ENCODE measurements at regions not wholly inside any gene's neighbourhood (a gene's known extent, or its start where the extent isn't known, plus 50 kb on each side); places are given as distances from the start of the nearest gene placed in this dataset.
"Not testable (repeated sequence)": the region's sequence is repeated elsewhere in the genome, so short reads cannot be mapped to it uniquely, and the experiment has no call there.

DNA sequence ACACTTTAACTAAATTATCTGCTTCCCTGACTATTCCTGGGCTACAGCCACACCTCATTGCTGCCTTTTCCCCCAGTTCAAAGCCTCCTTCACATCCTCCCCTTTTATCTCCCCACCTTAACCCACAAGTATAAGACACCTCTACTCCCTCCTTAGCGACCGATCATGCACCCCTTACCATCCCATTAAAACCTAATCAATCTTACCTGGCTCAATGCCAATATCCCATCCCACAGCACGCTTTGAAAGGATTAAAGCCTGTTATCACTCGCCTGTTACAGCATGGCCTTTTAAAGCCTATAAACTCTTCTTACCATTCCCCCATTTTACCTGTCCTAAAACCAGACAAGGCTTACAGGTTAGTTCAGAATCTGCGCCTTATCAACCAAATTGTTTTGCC lies 246.6 kb downstream of the ZNF608 start:
- DNase-seq; ATAC-seq (ENCODE audit: low FRiP score); H3K36me3 ChIP-seq (ENCODE audit: control insufficient read depth in 1 of 2, insufficient read depth in 2 of 2, low read length in 1 of 2); H3K4me1 ChIP-seq (ENCODE audit: control insufficient read depth in 1 of 2, insufficient read depth in 2 of 2, low read length in 2 of 2); H3K27me3 ChIP-seq (ENCODE audit: control insufficient read depth in 1 of 2, insufficient read depth in 2 of 2, low read length in 1 of 2); H3K4me3 ChIP-seq (ENCODE audit: low read length in 2 of 2); intact Hi-C loops (cut with DNase I); H3K9me3 ChIP-seq (ENCODE audit: control insufficient read depth, low read length); H3K27ac ChIP-seq (ENCODE audit: low read depth in 1 of 2, low read length in 2 of 2): not testable (repeated sequence)
- WGBS, 2 donors: 69 to 92% methylated on average over 4 of the region's 5 CpGs

DNA sequence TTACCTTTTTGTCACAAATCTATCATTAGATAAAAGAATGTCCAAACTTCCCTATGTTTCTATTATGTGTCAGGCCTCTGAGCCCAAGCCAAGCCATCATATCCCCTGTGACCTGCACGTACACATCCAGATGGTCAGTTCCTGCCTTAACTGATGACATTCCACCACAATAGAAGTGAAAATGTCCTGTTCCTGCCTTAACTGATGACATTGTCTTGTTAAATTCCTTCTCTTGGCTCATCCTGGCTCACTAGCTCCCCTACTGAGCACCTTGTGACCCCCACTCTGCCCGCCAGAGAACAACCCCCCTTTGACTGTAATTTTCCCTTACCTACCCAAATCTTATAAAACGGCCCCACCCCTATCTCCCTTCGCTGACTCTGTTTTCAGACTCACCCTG lies 249.5 kb downstream of the ZNF608 start:
- H3K4me3 ChIP-seq (ENCODE audit: low read length in 2 of 2); H3K27ac ChIP-seq (ENCODE audit: low read depth in 1 of 2, low read length in 2 of 2); intact Hi-C loops (cut with DNase I); ATAC-seq (ENCODE audit: low FRiP score); H3K36me3 ChIP-seq (ENCODE audit: control insufficient read depth in 1 of 2, insufficient read depth in 2 of 2, low read length in 1 of 2); H3K9me3 ChIP-seq (ENCODE audit: control insufficient read depth, low read length); H3K27me3 ChIP-seq (ENCODE audit: control insufficient read depth in 1 of 2, insufficient read depth in 2 of 2, low read length in 1 of 2); DNase-seq; H3K4me1 ChIP-seq (ENCODE audit: control insufficient read depth in 1 of 2, insufficient read depth in 2 of 2, low read length in 2 of 2): not testable (repeated sequence)
- WGBS, 2 donors: 90 to 91% methylated on average over 4 of the region's 4 CpGs

DNA sequence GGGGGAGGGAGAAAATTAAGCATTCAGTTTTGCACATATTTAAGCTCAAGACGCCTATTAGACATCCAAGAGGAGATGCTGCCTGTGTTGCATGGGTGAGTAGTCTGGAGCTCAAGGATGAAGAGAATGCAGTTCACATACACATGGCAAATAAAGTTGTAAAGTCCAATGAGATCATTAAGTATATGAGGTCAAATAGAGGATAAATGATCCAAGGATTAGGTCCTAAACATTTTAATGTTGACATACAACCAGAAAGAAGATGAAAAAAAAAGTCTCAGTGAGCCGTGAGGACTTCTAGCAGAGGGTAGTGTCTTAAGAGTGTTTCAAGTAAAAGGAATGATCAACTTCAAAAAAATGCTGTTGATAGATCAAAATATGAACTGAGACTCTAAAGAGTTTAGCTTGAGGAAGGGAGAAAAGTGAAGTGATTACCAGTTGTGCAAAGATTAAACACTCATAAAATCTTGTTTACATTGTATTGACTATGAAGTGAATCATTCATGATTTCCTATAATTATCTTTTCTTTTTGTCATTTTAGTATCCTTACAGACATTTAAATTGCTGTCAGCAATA lies 251.8 kb downstream of the ZNF608 start:
- Histone ChIP-seq H3K4me1 (ENCODE audit: control insufficient read depth in 1 of 2, insufficient read depth in 2 of 2, low read length in 2 of 2) (no peaks in the 10 kb centered on the region), H3K27ac (ENCODE audit: low read depth in 1 of 2, low read length in 2 of 2) (no peak overlapping the region), H3K36me3 (ENCODE audit: control insufficient read depth in 1 of 2, insufficient read depth in 2 of 2, low read length in 1 of 2) (no peaks in the 10 kb centered on the region), H3K9me3 (ENCODE audit: control insufficient read depth, low read length) (no peaks in the 10 kb centered on the region), H3K4me3 (ENCODE audit: low read length in 2 of 2) (no peak overlapping the region), H3K27me3 (ENCODE audit: control insufficient read depth in 1 of 2, insufficient read depth in 2 of 2, low read length in 1 of 2) (no peaks in the 10 kb centered on the region)
- ATAC-seq (ENCODE audit: low FRiP score) (no peak), DNase-seq (no peak)
- WGBS, 2 donors: 91 to 94% methylated on average over 2 of the region's 2 CpGs
- intact Hi-C loops (cut with DNase I): no loop called here

DNA sequence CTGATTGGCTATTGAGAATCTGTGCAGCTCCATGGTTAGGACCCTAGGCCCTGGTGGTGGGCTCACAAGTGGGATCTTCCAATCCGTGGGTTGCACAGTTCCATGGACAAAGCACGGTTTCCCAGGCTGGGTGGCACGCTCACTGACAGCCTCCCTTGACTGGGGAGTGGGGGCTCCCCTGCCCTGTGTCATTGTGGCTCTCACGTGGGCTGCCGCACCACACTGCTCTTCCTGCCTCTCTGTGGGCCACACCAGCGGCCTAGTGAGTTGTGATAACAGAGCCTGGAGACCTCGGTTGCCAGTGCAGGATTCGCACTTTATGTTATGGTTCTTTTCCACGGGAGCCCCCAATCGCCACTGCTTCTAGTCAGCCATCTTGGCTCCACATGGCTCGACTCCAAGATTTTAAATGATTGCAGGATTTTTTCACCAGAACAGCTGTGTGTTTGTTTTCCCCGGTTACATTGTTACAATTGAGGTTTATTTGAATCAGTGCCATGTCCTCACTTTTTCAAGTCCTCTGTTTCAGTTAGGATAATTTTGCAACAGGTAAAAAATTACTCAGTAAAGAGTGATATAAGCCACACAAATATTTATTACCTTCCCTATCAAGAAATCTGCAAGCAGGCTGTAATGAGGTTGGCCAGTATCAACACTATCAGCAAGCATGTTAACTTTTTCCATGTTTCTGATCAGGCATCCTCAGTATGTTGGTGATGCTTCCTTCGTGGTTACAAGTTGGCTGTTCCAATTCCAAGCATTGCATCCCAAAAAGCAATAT lies 253.8 kb downstream of the ZNF608 start:
- Histone ChIP-seq H3K27me3 (ENCODE audit: control insufficient read depth in 1 of 2, insufficient read depth in 2 of 2, low read length in 1 of 2) (no peaks in the 10 kb centered on the region), H3K27ac (ENCODE audit: low read depth in 1 of 2, low read length in 2 of 2) (no peak overlapping the region), H3K36me3 (ENCODE audit: control insufficient read depth in 1 of 2, insufficient read depth in 2 of 2, low read length in 1 of 2) (no peaks in the 10 kb centered on the region), H3K4me3 (ENCODE audit: low read length in 2 of 2) (no peak overlapping the region), H3K9me3 (ENCODE audit: control insufficient read depth, low read length) (no peaks in the 10 kb centered on the region), H3K4me1 (ENCODE audit: control insufficient read depth in 1 of 2, insufficient read depth in 2 of 2, low read length in 2 of 2) (no peaks in the 10 kb centered on the region)
- ATAC-seq (ENCODE audit: low FRiP score) (no peak), DNase-seq (no peak)
- intact Hi-C loops (cut with DNase I): no loop called here
- WGBS, 2 donors: 92 to 93% methylated on average over 13 of the region's 13 CpGs

DNA sequence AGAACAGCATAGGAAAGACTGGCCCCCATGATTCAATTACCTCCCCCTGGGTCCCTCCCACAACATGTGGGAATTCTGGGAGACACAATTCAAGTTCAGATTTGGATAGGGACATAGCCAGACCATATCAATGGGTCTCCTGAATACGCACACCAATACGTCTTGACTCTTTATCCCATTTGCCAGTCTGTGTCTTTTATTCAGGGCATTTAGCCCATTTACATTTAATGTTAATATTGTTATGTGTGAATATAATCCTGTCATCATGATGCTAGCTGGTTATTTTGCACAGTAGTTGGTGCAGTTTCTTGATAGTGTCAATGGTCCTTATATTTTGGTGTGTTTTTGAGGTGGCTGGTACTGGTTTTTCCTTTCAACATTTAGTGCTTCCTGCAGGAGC lies 256.1 kb downstream of the ZNF608 start:
- H3K4me1 ChIP-seq (ENCODE audit: control insufficient read depth in 1 of 2, insufficient read depth in 2 of 2, low read length in 2 of 2); intact Hi-C loops (cut with DNase I); H3K36me3 ChIP-seq (ENCODE audit: control insufficient read depth in 1 of 2, insufficient read depth in 2 of 2, low read length in 1 of 2); H3K9me3 ChIP-seq (ENCODE audit: control insufficient read depth, low read length); ATAC-seq (ENCODE audit: low FRiP score); H3K27me3 ChIP-seq (ENCODE audit: control insufficient read depth in 1 of 2, insufficient read depth in 2 of 2, low read length in 1 of 2); DNase-seq; H3K4me3 ChIP-seq (ENCODE audit: low read length in 2 of 2); H3K27ac ChIP-seq (ENCODE audit: low read depth in 1 of 2, low read length in 2 of 2): not testable (repeated sequence)
- WGBS, 2 donors: 98% methylated on average over 2 of the region's 2 CpGs

DNA sequence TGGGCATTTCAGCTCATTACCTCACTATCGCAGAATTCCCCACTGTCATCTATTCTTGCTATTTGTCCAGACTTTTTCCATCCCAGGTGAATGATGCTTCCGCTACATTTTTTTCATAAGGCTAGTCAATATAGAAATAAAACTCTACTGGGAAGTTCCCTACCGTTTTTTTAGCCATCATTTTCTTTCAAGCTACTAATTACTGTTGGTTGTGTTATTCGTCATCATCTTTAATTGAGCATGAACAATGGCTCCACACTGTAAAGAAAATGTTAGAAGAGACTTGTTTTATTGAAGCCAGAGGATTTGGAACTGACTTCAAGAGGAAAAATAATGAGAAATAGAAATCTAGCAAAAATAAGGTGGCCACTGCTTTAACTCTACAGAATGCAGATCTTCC lies 265.0 kb downstream of the ZNF608 start:
- Histone ChIP-seq H3K36me3 (ENCODE audit: control insufficient read depth in 1 of 2, insufficient read depth in 2 of 2, low read length in 1 of 2) (no peaks in the 10 kb centered on the region), H3K4me3 (ENCODE audit: low read length in 2 of 2) (no peak overlapping the region), H3K9me3 (ENCODE audit: control insufficient read depth, low read length) (no peaks in the 10 kb centered on the region), H3K27me3 (ENCODE audit: control insufficient read depth in 1 of 2, insufficient read depth in 2 of 2, low read length in 1 of 2) (no peaks in the 10 kb centered on the region), H3K27ac (ENCODE audit: low read depth in 1 of 2, low read length in 2 of 2) (no peak overlapping the region), H3K4me1 (ENCODE audit: control insufficient read depth in 1 of 2, insufficient read depth in 2 of 2, low read length in 2 of 2) (no peaks in the 10 kb centered on the region)
- 82 to 91% methylated on average over 4 of the region's 4 CpGs for WGBS, 2 donors
- DNase-seq (no peak), ATAC-seq (ENCODE audit: low FRiP score) (no peak)
- intact Hi-C loops (cut with DNase I): no loop called here

DNA sequence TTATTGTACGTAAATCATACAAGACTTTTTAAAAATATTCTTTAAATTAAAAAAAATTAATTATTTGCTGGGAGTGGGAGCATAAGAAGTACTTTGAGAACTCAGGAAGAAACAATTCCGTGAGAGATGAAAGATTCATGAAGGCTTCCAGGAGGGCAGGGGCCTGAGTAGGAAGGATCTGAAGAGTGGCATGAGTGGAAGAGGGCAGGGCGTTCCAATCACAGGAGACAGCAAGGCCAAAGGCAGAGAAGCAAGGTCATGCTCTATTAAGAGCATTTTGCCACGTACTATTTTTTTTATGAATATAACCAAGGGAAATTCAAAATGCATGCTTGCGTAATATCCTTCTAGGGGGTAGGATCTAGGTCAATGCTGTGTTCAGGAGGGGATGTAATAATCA lies 265.5 kb downstream of the ZNF608 start:
- Histone ChIP-seq H3K36me3 (ENCODE audit: control insufficient read depth in 1 of 2, insufficient read depth in 2 of 2, low read length in 1 of 2) (no peaks in the 10 kb centered on the region), H3K27ac (ENCODE audit: low read depth in 1 of 2, low read length in 2 of 2) (no peak overlapping the region), H3K4me1 (ENCODE audit: control insufficient read depth in 1 of 2, insufficient read depth in 2 of 2, low read length in 2 of 2) (no peaks in the 10 kb centered on the region), H3K4me3 (ENCODE audit: low read length in 2 of 2) (no peak overlapping the region), H3K9me3 (ENCODE audit: control insufficient read depth, low read length) (no peaks in the 10 kb centered on the region), H3K27me3 (ENCODE audit: control insufficient read depth in 1 of 2, insufficient read depth in 2 of 2, low read length in 1 of 2) (no peaks in the 10 kb centered on the region)
- DNase-seq (no peak), ATAC-seq (ENCODE audit: low FRiP score) (no peak)
- intact Hi-C loops (cut with DNase I): no loop called here
- WGBS, 2 donors: 96% methylated on average over 5 of the region's 5 CpGs

DNA sequence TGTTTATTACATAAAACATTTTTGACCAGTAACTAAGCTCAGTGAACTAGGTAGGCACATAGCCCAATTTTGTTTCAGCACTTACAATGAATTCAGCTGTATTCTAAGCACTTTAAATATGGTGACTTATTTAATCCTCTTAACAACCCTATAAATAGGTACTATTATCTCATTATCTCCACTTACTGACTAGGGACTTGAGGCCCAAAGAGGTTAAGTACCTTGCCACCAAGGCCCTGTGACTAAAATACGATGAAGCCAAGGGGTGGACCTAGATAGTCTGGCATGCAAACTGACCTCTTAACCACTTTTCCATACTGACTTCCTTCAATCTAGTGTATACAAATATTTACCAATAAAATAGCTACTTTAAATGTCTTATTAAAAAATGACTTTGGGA lies 266.4 kb downstream of the ZNF608 start:
- intact Hi-C loops (cut with DNase I): no loop called here
- no peaks in the 10 kb centered on the region for H3K4me1 ChIP-seq (ENCODE audit: control insufficient read depth in 1 of 2, insufficient read depth in 2 of 2, low read length in 2 of 2)
- no peak for DNase-seq
- H3K4me3 ChIP-seq (ENCODE audit: low read length in 2 of 2): no peak overlapping the region
- H3K27me3 ChIP-seq (ENCODE audit: control insufficient read depth in 1 of 2, insufficient read depth in 2 of 2, low read length in 1 of 2): no peaks in the 10 kb centered on the region
- 96 to 100% methylated on average over 1 of the region's 1 CpG for WGBS, 2 donors
- ATAC-seq (ENCODE audit: low FRiP score): no peak
- no peaks in the 10 kb centered on the region for H3K9me3 ChIP-seq (ENCODE audit: control insufficient read depth, low read length)
- no peaks in the 10 kb centered on the region for H3K36me3 ChIP-seq (ENCODE audit: control insufficient read depth in 1 of 2, insufficient read depth in 2 of 2, low read length in 1 of 2)
- H3K27ac ChIP-seq (ENCODE audit: low read depth in 1 of 2, low read length in 2 of 2): no peak overlapping the region

DNA sequence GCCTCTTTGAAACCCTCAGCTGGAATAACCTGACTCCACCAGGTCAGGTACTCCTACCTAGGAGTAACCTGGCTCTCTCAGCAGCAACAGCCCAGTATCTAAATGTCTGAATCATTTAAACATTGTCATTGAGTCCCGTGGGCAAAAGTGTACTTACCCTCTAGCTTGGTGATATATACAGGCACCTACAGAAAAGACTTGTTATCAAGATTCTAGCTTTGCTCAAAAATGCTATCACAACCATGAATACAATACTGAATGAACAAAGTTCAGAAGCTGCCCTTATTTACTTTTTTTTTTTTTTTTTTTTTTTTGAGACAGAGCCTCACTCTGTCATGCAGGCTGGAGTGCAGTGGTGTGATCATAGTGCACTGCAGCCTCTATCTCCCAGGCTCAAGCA lies 268.2 kb downstream of the ZNF608 start:
- H3K4me1 ChIP-seq (ENCODE audit: control insufficient read depth in 1 of 2, insufficient read depth in 2 of 2, low read length in 2 of 2): no peaks in the 10 kb centered on the region
- ATAC-seq (ENCODE audit: low FRiP score) (no peak), DNase-seq (no peak)
- 79 to 91% methylated on average over 1 of the region's 1 CpG for WGBS, 2 donors
- intact Hi-C loops (cut with DNase I): no loop called here
- no peaks in the 10 kb centered on the region for H3K36me3 ChIP-seq (ENCODE audit: control insufficient read depth in 1 of 2, insufficient read depth in 2 of 2, low read length in 1 of 2)
- no peak overlapping the region for H3K4me3 ChIP-seq (ENCODE audit: low read length in 2 of 2)
- no peak overlapping the region for H3K27ac ChIP-seq (ENCODE audit: low read depth in 1 of 2, low read length in 2 of 2)
- no peaks in the 10 kb centered on the region for H3K9me3 ChIP-seq (ENCODE audit: control insufficient read depth, low read length)
- H3K27me3 ChIP-seq (ENCODE audit: control insufficient read depth in 1 of 2, insufficient read depth in 2 of 2, low read length in 1 of 2): no peaks in the 10 kb centered on the region
